ENCODE measurements at regions not wholly inside any gene's neighbourhood (a gene's known extent, or its start where the extent isn't known, plus 50 kb on each side); places are given as distances from the start of the nearest gene placed in this dataset.

GRCh38 chr5:104111632-104112031 is 549.0 kb upstream of the NUDT12 start:
- TF ChIP-seq EZH2 (IDR thresholded peaks at IDR 0.05; ENCODE audit: borderline replicate concordance, low read depth, low read length, poor library complexity, severe bottlenecking), result no peak
- TF ChIP-seq CTCF (conservative IDR thresholded peaks at IDR 0.05; ENCODE audit: low read depth, low read length), result no peak

Measured in A673 (cell line).